ENCODE measurements at regions not wholly inside any gene's neighbourhood (a gene's known extent, or its start where the extent isn't known, plus 50 kb on each side); places are given as distances from the start of the nearest gene placed in this dataset.

DNA sequence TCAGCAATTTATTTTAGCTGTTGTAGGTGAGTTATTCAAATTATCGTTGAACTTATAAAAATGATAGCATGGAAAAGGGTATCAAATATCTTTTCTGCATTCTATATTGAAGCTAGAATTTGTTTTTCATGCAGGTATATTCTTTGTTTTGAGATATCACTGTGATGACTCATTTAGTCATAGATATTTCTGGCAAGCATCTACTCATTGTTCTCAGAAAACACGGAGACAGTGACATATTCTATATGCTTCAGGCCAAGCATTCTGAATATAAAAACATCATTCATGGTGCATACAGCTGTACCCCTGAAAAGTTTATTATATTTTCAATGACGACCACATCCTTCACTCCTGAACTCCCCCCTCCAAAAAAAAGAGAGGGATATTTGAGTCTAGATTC, 150.3 kb upstream of the GRIA1 start:
- no peaks in the 10 kb centered on the region for H3K9me3 ChIP-seq (ENCODE audit: severe bottlenecking)
- H3K4me3 ChIP-seq (ENCODE audit: low read depth, low read length): no peak overlapping the region
- TF ChIP-seq, protein P1, sequence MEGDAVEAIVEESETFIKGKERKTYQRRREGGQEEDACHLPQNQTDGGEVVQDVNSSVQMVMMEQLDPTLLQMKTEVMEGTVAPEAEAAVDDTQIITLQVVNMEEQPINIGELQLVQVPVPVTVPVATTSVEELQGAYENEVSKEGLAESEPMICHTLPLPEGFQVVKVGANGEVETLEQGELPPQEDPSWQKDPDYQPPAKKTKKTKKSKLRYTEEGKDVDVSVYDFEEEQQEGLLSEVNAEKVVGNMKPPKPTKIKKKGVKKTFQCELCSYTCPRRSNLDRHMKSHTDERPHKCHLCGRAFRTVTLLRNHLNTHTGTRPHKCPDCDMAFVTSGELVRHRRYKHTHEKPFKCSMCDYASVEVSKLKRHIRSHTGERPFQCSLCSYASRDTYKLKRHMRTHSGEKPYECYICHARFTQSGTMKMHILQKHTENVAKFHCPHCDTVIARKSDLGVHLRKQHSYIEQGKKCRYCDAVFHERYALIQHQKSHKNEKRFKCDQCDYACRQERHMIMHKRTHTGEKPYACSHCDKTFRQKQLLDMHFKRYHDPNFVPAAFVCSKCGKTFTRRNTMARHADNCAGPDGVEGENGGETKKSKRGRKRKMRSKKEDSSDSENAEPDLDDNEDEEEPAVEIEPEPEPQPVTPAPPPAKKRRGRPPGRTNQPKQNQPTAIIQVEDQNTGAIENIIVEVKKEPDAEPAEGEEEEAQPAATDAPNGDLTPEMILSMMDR (IDR thresholded peaks at IDR 0.05; ENCODE audit: low read depth, low read length): no peak
- DNase-seq: no peak
- no peaks in the 10 kb centered on the region for H3K27me3 ChIP-seq (ENCODE audit: insufficient read depth, low read depth, severe bottlenecking)
- no peak overlapping the region for H3K27ac ChIP-seq
- no peaks in the 10 kb centered on the region for H3K36me3 ChIP-seq

DNA sequence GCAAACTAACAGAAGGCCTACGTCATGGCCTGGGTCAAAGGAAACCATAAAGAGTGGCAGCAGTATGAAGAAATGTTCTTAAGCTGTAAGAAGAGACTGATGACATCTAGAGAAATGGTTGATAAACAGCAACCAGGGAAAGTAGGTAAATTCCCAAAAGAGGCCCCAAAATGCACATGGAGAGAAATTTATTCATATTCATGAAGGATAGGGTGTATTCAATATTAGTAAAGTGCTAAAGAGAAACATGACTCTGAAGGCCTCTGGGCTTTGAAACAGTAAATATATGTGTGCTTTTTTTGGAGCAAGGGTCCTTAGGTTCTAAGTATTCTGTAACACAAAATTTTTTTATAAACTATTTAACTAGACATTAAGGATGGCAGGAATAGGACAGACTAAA, 149.7 kb upstream of the GRIA1 start:
- H3K9me3 ChIP-seq (ENCODE audit: severe bottlenecking): no peaks in the 10 kb centered on the region
- no peaks in the 10 kb centered on the region for H3K27me3 ChIP-seq (ENCODE audit: insufficient read depth, low read depth, severe bottlenecking)

DNA sequence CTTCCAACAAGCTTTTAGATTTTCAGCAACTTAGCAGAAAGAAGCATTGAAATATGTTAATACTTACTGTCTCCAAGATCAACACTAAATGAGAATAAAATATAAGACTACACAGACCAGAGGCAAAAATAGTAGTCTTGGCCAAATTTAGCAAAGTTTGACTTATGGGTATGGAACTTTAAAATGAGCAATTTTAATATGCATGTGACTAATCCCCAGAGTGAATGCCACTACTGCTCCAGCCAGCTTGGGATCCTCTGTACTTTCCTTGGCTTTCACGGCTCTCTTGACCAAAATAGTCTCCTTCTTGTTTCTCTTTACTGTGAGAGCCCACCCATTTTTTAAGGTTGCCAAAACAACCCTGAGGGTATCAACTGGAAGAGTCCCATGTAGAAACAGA, 148.0 kb upstream of the GRIA1 start:
- Histone ChIP-seq H3K27ac (no peak overlapping the region), H3K9me3 (ENCODE audit: severe bottlenecking) (no peaks in the 10 kb centered on the region), H3K4me3 (ENCODE audit: low read depth, low read length) (no peak overlapping the region), H3K36me3 (no peaks in the 10 kb centered on the region), H3K27me3 (ENCODE audit: insufficient read depth, low read depth, severe bottlenecking) (no peaks in the 10 kb centered on the region)
- TF ChIP-seq, protein P1 (IDR thresholded peaks at IDR 0.05; ENCODE audit: low read depth, low read length): no peak
- DNase-seq: no peak

More for the DNA sequence above, 149.7 kb upstream of the GRIA1 start:
- DNase-seq: no peak
- H3K36me3 ChIP-seq: no peaks in the 10 kb centered on the region
- H3K4me3 ChIP-seq (ENCODE audit: low read depth, low read length): no peak overlapping the region
- TF ChIP-seq, protein P1 (IDR thresholded peaks at IDR 0.05; ENCODE audit: low read depth, low read length): no peak
- H3K27ac ChIP-seq: no peak overlapping the region

DNA sequence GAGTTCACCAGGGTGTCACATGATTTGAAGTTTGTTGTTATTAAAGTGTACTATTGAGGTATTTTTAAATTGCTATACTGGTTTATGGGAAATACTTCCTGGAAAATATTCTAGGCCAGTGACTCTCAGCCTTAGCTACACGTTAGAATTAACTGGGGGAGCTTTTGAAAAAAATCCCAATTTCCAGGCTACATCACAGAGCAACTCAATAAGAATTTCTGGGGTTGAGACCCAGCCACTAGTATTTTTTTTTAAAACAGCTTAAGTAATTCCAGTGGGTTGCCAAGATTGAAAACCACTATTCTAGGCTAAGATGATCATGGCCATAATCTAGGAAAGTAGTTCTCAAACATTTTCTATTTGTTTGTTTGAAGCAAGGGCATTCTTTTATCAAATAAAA, 142.9 kb upstream of the GRIA1 start:
- Histone ChIP-seq H3K4me3 (ENCODE audit: low read depth, low read length) (no peak overlapping the region), H3K27ac (no peak overlapping the region), H3K36me3 (no peaks in the 10 kb centered on the region), H3K9me3 (ENCODE audit: severe bottlenecking) (no peaks in the 10 kb centered on the region), H3K27me3 (ENCODE audit: insufficient read depth, low read depth, severe bottlenecking) (no peaks in the 10 kb centered on the region)
- TF ChIP-seq, protein P1 (IDR thresholded peaks at IDR 0.05; ENCODE audit: low read depth, low read length): no peak
- DNase-seq: no peak

DNA sequence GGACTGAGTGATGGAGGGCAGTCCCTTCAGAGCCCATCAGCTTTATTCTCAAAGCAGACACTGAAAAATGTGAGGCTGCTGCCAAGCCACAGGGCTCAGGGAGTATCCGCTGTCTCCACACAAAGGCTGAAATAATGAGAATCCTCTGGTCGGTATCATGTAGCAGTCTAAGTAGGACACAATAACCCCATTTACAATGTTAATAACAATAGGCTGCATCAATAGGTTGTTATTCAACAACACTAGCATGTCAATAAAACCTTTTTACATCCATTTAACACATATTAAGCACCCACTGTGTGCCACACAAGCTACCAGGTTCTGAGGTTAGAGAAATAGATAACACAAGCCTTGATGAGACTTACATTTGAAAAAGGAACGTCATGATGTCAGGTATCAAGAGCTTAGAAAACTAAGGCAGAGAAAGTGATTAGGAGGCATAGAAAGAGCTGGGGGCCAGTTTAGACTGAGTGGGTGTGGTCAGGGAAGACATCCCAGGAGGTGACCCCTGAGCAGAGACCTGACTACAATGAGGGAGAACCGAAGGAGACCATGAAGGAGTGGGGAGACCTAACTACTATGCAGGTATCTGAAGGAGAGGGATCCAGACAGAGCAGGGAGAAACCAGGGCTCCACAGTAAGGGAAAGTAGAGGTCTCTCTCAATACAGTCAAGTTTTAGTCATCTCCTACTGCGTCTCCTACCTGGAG, 140.1 kb upstream of the GRIA1 start:
- TF ChIP-seq, protein P1 (IDR thresholded peaks at IDR 0.05; ENCODE audit: low read depth, low read length): no peak
- no peak overlapping the region for H3K27ac ChIP-seq

DNA sequence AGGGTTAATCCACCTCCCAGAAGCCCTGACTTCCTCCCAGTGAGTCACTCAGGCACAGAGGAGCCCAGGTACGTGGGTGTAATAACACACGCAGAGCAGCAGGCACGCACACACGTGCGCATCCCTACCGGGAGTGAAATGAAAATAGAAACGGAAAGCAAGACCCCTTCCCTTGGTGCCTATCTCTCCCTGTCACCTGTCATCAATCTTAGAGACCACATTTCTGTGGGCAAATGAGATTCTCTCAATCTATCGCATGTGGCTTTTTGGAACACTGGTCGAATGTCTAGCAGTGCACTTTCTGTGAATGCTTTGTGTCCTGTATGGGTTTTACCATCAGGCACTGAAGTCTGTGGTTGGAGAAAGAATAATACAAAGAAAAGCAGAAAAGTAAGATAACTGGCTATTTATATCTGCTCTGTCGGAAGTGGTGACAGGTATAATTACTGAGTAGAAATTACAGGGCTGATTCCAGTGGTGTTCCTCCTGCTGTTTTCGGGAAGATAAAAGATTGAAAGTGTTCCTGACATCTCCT, 137.7 kb upstream of the GRIA1 start:
- no peaks in the 10 kb centered on the region for H3K9me3 ChIP-seq (ENCODE audit: severe bottlenecking)
- H3K4me3 ChIP-seq (ENCODE audit: low read depth, low read length): no peak overlapping the region
- H3K27me3 ChIP-seq (ENCODE audit: insufficient read depth, low read depth, severe bottlenecking): no peaks in the 10 kb centered on the region
- TF ChIP-seq, protein P1 (IDR thresholded peaks at IDR 0.05; ENCODE audit: low read depth, low read length): no peak
- no peaks in the 10 kb centered on the region for H3K36me3 ChIP-seq
- H3K27ac ChIP-seq: no peak overlapping the region
- DNase-seq: no peak

More for the DNA sequence above, 140.1 kb upstream of the GRIA1 start:
- H3K9me3 ChIP-seq (ENCODE audit: severe bottlenecking): no peaks in the 10 kb centered on the region
- no peak for DNase-seq
- H3K4me3 ChIP-seq (ENCODE audit: low read depth, low read length): no peak overlapping the region
- no peaks in the 10 kb centered on the region for H3K27me3 ChIP-seq (ENCODE audit: insufficient read depth, low read depth, severe bottlenecking)
- no peaks in the 10 kb centered on the region for H3K36me3 ChIP-seq
